ENCODE measurements at regions not wholly inside any gene's neighbourhood (a gene's known extent, or its start where the extent isn't known, plus 50 kb on each side); places are given as distances from the start of the nearest gene placed in this dataset.
"Not testable (repeated sequence)": the region's sequence is repeated elsewhere in the genome, so short reads cannot be mapped to it uniquely, and the experiment has no call there.

DNA sequence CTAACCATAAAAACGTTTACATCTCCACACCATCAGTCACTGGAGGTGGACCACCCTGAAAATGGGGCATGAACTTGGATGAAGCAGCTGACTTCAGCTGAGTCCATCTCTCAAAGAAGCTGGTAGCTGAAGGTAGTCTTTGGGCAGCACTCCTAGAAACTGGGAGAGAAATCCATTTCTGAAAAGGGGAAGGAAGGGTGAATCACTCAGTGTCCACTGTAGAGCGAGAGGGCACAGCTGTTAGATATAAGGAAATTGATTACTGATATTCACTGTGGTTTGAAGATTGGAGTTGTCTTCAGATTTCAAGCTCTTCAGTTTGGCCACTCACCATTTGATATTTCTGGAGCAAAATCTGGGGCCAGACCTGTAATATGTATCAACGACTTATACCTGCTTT is 499.0 kb upstream of the UBE2E2 start:
- TF ChIP-seq CTCF (conservative IDR thresholded peaks at IDR 0.05) = no peak
- H3K36me3 Mint-ChIP-seq = no peaks in the 10 kb centered on the region
- H3K9me3 Mint-ChIP-seq = no peaks in the 10 kb centered on the region
- H3K27me3 Mint-ChIP-seq = peaks cover 4% of the 10 kb centered on the region
- no peaks in the 10 kb centered on the region for H3K4me1 Mint-ChIP-seq (ENCODE audit: unreplicated experiment)
- H3K4me3 Mint-ChIP-seq = no peak overlapping the region
- no peak overlapping the region for H3K27ac Mint-ChIP-seq
- DNase-seq (ENCODE audit: extremely low spot score, unreplicated experiment) = no peak

DNA sequence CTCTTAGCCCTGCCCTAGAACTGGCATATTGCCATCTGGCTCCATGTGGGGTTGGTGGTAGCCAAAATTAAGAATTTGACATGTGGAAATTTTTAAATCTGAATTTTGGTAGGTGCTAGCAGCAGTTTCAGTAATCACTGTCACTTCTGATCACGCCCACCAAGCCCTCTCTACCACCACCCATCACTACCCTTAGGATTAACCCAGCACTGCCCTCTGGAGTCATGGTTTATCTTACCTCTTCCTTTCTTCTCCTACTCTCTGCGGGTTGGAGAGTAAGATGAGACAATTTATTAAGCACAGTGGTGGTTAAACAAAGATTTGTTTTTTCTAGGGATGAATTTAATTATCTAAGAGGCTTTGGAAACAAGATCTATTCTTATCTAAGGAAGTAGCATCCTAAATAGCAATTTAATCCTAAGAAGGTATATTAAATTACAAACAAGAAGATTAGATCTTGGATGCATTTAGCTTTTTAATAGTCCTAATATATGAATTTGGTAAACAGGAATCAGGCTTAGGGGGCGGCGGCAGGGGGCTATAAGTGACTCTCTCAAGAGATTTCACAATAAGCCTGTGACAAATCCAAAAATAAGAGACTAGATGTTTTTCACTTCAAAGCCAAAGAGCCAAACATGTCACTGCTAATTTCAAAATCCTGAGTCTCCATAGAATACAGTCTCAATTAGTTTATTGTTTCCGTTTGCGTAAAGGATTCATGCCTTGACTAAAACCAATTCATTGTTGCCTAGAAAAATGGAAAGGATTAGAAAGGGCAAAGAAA is 498.4 kb upstream of the UBE2E2 start:
- DNase-seq (ENCODE audit: extremely low spot score, unreplicated experiment) = no peak
- Mint-ChIP-seq H3K4me3 (no peak overlapping the region), H3K36me3 (no peaks in the 10 kb centered on the region), H3K27ac (no peak overlapping the region), H3K27me3 (peaks cover 4% of the 10 kb centered on the region), H3K9me3 (peaks cover 4% of the 10 kb centered on the region), H3K4me1 (ENCODE audit: unreplicated experiment) (no peaks in the 10 kb centered on the region)
- no peak for TF ChIP-seq CTCF (conservative IDR thresholded peaks at IDR 0.05)

DNA sequence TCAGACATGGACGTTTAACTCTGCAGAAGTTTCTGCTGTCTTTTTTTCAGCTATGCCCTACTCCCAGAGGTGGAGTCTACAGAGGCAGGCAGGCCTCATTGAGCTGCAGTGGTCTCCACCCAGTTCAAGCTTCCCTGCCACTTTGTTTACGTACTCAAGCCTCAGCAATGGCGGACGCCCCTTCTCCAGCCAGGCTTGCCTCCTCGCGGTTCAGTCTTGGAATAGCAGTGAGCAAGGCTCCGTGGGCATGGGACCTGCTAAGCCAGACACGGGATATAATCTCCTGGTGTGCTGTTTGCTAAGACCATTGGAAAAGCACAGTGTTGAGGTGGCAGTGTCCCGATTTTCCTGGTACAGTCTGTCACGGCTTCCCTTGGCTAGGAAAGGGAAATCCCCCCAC is 496.2 kb upstream of the UBE2E2 start:
- not testable (repeated sequence) for H3K4me1 Mint-ChIP-seq (ENCODE audit: unreplicated experiment); H3K4me3 Mint-ChIP-seq; H3K27ac Mint-ChIP-seq; H3K9me3 Mint-ChIP-seq; H3K36me3 Mint-ChIP-seq; DNase-seq (ENCODE audit: extremely low spot score, unreplicated experiment); H3K27me3 Mint-ChIP-seq

DNA sequence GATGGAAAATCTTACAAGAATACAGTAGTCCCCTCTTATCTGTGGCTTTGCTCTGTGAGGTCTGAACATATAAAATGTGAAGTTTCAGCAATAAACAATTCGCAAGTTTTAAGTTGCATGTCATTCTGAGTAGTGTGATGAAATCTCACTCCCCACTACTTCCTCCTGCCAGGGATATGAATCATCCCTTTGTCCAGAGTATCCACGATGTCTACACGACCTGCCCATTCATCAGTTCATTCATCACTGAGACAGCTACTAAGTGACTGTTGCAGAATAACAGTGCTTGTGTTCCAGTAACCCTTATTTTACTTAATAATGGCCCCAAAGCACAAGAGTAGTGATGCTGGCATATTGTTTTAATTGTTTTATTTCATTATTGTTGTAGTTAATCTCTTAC is 489.2 kb upstream of the UBE2E2 start:
- H3K27ac Mint-ChIP-seq = no peak overlapping the region
- DNase-seq (ENCODE audit: extremely low spot score, unreplicated experiment) = no peak
- no peaks in the 10 kb centered on the region for H3K27me3 Mint-ChIP-seq
- H3K9me3 Mint-ChIP-seq = peaks cover 6% of the 10 kb centered on the region
- H3K4me3 Mint-ChIP-seq = no peak overlapping the region
- no peaks in the 10 kb centered on the region for H3K36me3 Mint-ChIP-seq
- peaks cover 5% of the 10 kb centered on the region for H3K4me1 Mint-ChIP-seq (ENCODE audit: unreplicated experiment)
- no peak for TF ChIP-seq CTCF (conservative IDR thresholded peaks at IDR 0.05)

- no peaks in the 10 kb centered on the region for H3K27me3 Mint-ChIP-seq
- H3K4me3 Mint-ChIP-seq = no peak overlapping the region
- peaks cover 5% of the 10 kb centered on the region for H3K4me1 Mint-ChIP-seq (ENCODE audit: unreplicated experiment)
- peaks cover 2% of the 10 kb centered on the region for H3K9me3 Mint-ChIP-seq
- H3K36me3 Mint-ChIP-seq = no peaks in the 10 kb centered on the region
- H3K27ac Mint-ChIP-seq = no peak overlapping the region
- DNase-seq (ENCODE audit: extremely low spot score, unreplicated experiment) = no peak
- no peak for TF ChIP-seq CTCF (conservative IDR thresholded peaks at IDR 0.05)
Measured at GRCh38 chr3:22714749-22715148, 488.4 kb upstream of the UBE2E2 start.

- no peaks in the 10 kb centered on the region for H3K36me3 Mint-ChIP-seq
- H3K9me3 Mint-ChIP-seq = peaks cover 8% of the 10 kb centered on the region
- no peaks in the 10 kb centered on the region for H3K4me1 Mint-ChIP-seq (ENCODE audit: unreplicated experiment)
- no peak for TF ChIP-seq CTCF (conservative IDR thresholded peaks at IDR 0.05)
- DNase-seq (ENCODE audit: extremely low spot score, unreplicated experiment) = no peak
- H3K27me3 Mint-ChIP-seq = no peaks in the 10 kb centered on the region
- H3K4me3 Mint-ChIP-seq = no peak overlapping the region
- H3K27ac Mint-ChIP-seq = no peak overlapping the region
Measured at GRCh38 chr3:22720596-22720995, 482.5 kb upstream of the UBE2E2 start.
